Activated CD4-positive, alpha-beta T cell treated with anti-CD3 and anti-CD28 coated beads, Interleukin-2, amount 50 U/mL, for 24 hours (primary cell): ENCODE measurements at regions not wholly inside any gene's neighbourhood (a gene's known extent, or its start where the extent isn't known, plus 50 kb on each side); places are given as distances from the start of the nearest gene placed in this dataset.

ENCODE experiments used
- DNase-seq, 2 donors: peaks; one replicate each; pipeline ENCODE4 v3.0.0-alpha.2; 2020; ENCODE audit warnings: low read depth in 1 of 2, low spot score in 1 of 2

DNA sequence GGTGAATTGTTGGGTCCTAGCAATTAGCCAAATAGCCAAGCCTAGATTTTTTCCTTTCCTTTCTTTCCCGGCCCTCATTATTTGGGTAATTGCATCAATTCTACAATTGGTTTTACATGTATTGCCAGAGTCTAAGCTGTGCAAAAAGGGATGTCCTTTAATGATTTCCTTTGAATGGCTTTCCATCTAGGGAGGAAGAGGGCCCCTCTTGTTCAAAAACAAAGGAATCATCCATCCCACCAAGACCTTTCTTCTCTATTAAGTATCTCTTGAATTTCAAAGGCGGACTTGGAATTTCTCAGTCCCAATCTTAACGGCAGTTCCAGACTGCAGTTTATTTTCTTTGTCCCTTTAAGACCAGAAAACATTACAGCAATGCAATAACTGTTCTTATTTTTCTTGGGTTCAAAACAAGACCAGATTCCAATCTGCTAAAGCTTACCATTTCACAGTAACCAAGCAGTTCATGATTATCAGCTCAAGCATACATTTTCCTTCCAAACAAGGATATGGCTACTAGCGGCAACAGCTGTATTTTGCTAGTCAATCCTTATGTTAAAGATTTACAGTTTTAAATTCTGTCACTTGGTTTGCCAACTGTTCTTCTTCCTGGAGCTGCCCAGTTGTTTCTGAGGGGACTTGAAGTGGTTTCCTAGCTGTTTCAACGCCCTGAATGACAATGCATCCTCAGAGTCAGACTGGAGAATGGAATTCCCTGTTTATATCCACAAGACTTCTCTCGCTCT is 91.4 kb upstream of the LRIG1 start:
- no peak for DNase-seq

DNA sequence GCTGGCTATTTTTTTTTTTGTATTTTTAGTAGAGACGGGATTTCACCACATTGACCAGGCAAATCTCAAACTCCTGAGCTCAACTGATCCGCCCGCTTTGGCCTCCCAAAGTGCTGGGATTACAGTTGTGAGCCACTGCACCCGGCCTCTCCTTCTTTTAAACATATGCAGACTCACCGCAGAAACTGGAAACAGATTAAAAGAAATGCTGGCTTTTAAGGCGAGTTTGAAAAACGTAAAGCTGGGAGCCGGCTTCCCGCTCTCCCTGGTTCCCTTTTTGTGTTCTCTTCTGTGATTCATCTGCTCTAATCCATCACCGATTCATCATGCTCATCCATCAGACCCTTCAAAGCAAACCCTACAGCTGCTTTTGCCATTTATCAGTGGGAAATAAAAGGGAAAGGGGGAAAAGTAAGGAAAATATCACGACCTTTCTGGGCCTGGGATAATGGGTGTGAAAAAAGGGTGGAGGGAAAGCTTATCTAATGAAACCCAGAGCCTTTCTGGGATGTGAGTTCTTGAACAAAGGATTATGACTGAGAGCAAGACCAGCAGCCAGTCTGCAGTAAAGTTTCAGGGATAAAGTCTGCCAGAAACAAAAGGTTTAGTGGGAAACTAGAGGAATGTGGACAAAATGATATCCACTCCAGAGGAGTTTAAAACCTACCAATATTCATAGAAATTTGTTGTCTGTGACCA is 92.3 kb upstream of the LRIG1 start:
- DNase-seq: no peak

DNA sequence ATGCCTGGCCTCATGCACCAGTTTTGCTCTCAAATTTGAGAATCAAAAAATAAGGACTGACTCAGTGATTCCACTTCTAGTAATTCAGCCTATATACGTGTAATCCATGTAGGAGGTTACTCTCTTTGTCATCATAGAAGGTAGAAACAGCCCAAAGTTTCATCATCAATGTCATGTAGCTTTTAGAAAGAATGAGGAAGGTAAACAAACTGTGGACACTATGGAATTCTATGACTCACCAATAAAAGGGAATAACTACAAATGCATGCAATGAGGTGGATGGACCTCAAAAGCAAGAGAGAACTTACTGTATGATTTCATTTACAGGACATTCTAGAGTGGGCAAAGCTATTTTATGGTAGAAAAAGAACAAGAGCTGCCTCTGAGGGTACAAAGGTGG is 93.2 kb upstream of the LRIG1 start:
- no peak for DNase-seq

DNA sequence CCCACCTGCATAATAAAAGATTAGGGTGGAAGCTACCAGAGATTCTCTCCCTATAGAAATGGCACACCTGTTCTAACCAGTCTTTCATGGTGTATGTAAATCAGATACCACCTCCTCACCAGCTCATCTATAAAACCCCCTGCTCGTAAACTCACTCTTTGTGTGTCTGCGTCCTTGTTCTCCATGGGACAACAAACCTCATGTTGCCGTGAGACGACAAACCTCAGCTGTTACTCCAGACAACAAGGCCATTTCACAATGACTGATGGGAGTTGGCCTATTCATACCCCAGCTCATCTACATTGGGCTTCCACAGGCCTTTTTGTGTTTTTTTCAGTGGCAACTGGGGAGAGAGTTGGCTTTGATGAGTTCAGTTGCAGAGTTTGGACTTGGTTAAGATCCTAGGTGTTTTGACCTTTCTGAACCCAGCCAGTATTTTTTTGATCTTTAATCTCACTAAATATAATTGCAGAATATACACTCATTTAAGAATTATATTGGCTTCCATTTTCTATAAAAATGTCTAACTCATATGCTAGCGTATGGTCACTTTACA is 96.6 kb upstream of the LRIG1 start:
- DNase-seq: no peak

DNA sequence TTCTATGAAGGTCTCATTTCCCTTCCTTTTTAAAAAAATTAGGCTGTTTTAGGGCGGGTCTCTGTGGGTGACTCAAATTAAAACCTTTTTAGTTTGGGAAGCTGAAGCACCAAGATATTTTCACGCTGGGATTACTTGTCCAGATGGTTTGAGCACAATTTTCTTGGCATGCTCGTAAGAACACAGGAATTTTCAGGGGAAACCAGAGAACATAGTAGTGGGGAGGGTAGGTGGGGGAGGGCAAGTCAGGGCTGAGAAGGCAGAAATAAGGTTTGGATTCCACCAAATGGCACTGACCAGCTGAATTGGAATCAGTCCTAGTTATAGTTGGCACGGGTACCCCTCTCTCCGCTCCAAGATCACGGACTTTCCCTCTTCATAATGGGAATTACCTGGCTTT is 97.3 kb upstream of the LRIG1 start:
- DNase-seq: no peak

DNA sequence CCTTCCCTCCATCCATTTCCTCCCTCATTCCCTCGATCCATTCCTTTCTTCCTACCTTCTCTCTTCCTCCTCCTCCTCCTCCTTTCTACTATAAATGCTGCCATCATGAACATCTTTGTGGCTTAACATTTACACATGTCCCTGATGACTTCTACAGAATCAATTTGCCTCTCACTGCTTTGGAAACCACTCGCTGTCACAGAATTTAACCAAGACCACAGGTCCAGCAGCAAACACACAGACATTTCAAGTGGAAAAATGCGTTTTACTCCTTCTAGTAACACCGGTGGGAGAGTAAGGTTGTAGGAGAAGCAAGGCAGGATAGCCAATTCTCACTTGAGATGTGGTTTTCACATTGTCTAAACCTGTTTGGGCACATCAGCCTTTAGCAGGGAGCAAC is 101.4 kb upstream of the LRIG1 start:
- DNase-seq: no peak

DNA sequence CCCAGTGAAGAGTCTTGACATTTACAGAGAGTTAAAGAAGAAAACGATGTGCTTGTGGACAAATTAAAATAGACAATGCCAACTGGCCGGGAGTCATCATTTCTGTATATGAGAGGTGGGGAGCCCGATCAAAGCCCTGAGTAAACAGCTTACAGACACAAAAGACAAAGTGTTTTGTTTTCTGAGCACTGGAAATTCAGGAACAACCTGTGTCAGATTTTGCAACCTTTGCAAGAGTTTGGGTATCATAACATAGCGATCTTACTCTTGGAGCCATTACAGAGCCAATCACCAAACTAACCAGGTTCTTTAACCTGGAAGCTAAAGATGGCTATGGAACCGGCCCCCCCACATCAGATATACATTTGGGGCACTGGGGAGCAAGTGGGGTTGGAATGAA is 101.9 kb upstream of the LRIG1 start:
- no peak for DNase-seq

DNA sequence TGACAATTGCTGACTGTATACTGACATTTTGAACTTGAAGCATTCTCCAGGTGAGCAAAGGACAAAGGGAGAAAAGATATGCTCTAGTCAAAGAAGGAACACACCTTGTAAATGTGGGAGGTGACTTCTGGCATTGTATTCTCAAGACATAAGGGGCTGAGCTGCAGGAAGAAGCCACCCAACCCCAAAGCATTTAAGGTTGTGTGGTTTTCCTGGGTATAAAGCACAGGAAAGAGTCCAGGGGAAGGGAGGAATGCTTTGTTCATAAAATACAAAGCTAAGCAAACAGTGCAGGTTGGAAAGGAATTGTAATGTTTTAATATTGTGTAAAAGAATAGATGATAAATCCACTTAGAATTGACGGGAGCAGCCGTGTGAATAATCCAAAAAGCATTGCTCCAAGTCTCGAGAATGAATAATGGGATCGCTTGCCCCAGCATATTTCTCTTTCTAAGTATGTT is 102.4 kb upstream of the LRIG1 start:
- DNase-seq: no peak

DNA sequence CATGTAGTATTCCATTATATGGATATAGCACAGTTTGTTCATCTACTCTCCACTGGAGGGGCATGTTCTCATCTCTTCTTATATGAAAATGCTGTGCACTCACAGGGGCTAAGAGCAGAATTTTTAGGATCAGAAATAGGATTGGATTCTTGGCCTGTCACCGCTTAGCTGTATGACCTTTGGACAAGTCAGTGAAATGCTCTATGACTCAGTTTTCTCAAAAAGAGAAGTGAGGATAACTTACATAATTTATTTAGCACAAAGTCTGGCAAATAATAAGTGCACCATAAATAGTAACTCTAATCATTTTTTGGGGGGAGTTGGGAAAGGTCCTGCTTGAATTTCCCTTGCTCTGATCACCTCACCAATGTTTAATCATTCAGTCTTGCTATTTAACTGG is 103.7 kb upstream of the LRIG1 start:
- DNase-seq: no peak

DNA sequence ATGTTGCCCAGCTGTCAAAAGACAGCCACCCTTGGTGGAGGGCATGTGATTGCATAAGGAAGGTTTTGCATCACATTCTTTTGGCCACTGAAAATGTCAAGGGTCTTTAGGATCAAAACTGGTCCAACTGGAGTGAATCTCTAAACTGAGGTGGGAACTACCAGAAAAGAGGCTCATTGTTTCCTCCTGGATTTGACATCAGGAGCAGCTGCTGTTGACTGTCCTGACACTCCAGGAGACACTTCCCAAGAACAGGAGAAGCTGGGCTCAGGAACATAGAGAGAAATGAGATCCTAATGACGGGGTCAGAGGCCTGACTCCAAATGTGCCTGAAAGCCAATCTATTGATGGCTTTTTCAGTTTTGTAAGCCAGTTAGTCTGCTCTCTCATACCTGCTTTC is 105.3 kb upstream of the LRIG1 start:
- DNase-seq: no peak

DNA sequence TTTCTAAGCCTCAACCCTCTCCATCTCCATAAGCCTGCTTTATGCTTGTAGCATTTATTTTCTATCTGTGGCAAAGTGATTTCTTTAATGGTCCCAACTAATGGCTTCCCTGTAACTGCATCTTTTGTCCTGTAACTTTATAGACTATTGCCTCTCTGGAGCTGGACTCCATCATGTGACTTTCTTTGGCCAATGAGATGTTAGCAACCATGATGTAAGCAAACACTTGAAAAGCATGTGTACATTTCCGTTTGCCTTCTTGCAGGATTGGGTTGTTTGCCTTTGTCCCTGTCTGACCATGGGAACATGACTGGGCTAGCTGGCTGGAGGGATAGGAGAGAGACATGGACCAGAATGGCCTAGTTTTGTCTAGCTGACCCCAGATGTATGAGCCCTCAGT is 106.0 kb upstream of the LRIG1 start:
- no peak for DNase-seq

DNA sequence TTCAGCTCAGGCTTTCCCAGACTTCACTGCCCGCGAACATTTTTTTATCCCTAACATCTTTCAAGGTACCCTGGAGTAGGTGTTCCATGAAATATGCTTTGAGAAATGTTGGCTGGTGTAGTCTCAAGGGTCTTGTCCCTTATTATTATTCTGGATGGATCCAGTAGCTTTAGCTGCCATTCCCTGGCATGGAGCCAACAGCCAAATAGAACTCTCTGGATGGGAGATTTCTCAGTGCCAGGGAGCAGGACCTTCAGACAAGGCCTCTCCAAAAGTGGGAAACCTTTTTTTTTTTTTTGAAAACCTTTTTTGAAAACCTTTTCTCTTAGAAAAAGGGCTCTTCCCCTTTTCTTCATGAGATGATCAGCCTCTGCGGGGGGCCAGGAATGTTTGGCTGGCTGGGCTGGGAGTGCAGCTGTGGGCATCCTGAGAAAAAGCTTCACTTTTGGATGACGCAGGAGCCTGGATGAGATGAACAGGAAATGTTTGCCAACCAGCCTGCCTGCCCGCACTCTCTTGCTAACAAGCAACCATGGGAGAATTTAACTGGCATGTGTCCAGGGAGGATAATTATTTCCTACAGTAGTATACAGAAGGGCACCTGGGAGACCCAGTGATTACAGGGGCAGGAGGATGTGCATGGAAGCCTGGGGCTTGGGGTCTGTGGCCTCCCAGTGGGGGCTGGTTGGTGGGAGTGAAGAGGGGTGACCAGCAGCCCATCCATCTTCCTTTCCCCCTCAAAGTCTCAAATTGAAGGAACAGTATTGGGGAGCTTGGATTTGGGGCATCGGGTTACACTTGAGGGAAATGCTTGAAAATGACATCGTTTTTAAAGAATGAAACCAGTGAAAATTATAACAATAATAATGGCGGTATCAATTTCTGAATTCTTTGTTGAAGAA is 109.1 kb upstream of the LRIG1 start:
- DNase-seq: no peak

DNA sequence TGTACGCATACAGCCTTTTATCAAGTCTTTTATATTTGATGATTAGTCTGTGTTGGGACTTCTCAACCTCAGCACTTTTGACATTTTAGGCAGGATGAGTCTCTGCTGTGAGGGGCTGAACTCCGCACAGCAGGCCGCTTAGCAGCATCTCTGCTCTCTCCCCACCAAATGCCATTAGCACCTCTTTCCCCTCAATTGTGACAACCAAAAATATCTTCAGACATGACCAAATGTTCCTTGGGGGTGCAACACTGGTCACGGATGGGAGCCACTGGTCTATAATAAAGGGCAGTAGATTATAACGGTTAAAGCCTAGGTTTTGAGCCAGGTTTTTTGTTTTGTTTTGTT is 109.7 kb upstream of the LRIG1 start:
- no peak for DNase-seq

DNA sequence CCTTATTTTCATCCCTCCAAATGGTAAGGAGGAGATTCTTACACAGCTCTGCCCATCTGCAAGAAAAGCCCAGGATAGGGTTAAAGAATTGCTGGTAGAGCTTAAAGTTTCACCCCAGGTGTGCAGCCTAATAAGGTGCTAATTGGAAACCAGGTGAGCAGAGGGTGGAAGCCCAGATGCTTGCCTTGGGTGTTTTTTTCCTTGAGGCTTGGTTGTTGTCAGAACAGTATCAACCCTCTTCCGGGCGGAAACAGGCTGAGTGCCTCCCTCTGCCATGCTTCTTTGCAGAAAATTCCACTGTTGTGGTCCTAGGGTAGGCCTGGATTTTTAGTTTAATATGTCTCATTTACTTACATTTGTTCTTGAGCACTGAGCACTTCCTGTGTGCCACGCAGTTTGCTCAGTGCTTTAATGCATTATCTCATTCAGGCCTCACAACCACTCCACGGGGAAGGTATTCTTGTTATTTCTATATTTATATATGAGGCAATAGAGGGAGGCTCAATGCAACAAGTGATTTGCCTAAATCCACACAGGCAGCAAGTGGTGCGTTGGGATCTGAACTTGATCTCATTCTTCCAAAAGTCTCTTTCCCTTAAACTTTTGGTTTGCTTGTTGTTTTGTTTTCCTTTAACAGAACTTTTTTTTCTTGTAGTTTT is 115.0 kb upstream of the LRIG1 start:
- no peak for DNase-seq

DNA sequence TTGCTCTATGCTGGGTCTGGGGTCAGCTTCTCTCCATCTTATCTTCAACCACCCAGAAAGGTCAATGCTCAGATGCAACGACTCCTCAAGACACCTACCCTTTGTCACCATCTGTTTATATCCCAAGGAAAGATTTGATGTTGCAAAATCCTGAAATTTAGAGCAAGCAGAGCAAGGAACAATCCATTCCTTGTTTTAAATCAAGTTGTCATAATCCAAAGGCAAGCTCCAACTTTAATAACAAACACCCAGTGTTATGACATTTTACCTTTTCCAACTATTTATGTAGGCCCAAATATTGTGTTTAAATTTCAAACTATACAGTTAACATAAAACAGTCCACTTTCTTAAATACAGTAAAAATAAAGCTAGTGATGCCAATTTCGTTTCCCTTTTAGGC is 116.5 kb upstream of the LRIG1 start:
- no peak for DNase-seq

DNA sequence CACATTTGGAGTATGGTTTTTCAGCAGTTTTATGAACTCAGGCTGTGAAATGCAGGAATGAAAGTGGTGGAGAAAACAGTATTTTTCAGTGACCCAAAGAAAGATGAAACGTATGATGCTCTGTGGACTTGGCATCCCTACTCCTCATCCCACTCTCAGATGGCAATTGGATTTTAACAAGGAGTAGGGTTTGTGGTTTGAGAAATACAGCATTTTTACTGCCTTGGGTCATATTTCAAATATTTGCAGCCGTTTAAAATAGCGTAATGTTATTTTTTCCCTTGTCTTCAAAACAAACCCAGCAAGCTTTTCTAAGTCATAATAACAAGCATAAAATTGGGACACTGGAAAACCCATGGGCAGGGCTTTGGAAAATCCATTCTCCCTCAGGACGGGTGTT is 117.2 kb upstream of the LRIG1 start:
- no peak for DNase-seq

DNA sequence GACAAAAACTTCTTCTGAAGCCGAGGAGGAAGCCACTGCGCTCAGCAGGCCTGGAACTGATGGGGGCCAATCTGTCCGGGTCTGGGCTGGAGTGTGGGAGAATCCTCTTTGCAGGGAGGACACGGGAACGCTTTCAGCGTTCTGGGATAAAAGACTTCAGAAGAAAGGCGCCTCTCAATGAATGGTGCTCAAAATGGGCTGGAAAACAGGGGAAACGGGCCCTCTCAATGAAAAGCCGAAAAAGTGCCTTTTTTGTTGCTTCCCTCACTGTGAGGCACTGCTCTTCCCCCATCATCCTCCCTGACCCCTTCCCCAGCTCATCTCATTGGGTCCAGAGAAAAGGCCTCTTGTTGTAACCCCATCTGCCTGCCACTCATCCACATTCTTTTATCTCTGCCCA is 119.5 kb upstream of the LRIG1 start:
- DNase-seq: no peak

DNA sequence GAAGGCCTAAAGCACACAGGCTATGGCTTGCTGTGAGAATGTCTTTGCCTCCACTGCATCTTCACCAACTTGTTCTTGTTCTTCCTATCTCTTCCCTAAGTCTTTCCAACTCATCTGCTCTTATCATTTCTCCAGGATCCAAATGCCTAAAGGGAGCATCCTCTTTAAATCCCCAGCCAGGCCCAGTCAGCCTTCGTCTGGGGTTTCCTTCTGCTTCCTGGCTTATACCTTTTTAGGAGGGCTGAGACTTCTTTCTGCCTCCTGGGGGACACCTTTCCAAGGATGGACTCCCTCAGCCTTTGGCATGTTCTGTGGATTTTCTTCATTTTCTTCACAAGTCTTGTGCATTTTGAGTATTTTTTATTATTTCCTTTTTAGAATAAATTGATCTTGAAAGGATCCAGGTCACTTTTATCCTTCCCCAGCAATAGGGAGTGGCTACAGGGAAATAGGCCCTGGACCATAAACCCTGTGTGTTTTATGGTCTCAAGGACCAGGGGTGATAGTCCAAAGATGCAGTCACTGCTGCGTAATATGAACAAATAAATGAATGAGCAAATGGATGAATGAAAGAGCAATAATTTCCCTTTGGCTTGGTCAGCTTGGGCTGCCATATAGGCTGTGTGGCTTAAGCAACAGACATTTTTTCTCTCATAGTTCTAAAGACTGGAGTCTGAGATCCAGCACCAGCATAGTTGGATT is 122.1 kb upstream of the LRIG1 start:
- no peak for DNase-seq

DNA sequence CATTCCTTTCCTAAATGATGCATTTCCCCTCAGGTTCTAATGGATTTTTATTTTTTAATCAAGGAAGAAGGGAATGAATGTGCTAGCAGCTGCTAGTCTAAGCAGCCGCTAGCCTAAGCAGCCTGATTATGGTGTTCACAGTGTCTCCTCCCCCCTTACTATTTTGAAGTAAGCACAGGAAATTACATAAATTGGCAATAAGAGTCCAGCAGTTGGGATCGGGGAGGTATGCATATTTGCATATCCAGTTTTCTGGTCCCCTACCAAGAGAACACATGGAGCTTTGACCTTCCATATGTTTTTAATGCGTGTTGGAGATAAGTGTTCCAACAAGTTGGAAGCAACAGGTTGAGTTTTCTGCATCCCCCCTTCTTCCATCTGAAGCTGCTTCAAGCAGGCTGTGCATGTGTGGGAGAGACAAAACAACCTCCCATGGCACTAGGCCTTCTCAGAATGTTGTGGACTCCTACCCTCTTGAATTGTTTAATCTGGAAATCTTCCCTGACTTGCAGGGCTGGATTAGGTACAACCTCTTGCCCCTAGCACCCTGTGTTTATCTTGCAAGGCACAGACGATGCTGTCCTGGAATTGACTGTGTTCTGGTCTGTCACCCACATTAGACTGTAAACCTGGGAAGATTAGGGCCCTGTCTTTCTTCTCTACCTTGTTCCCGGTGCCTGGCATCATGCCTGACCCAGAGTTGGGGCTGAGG is 124.8 kb upstream of the LRIG1 start:
- no peak for DNase-seq
